Heart left ventricle (tissue), 13 donors: ENCODE measurements at regions not wholly inside any gene's neighbourhood (a gene's known extent, or its start where the extent isn't known, plus 50 kb on each side); places are given as distances from the start of the nearest gene placed in this dataset.

ENCODE experiments used
- CTCF ChIP-seq, 12 donors: fragments of 200-600 bp; sonication (generic) in 4 of 12; IDR thresholded peaks; one replicate each; pipeline versions ENCODE4 v1.5.0 to v1.8.0; 2018 to 2022; ENCODE audit warnings: antibody characterized with exemption in 12 of 12, mild to moderate bottlenecking in 5 of 12
- POLR2A ChIP-seq, 2 donors: fragments of 450-650 bp; IDR thresholded peaks; one replicate each; pipeline ENCODE4 v1.6.1; 2017; ENCODE audit warnings: antibody characterized with exemption in 2 of 2, mild to moderate bottlenecking in 2 of 2, moderate library complexity in 2 of 2
- donor health status: ischemic (EF 13 %, LVEDD 7.1; RV severe dilation, severe dysfunction).
- donor health status: DM: no; HTN: yes; CAD: no.
- donor health status: DM: no; HTN: no; CAD: no.
- donor health status: ischemic (EF 25% LVEDD 6.9; RV normal size, moderate dysfunction).
- donor health status: ischemic (EF 25% LVEDD 5.7; RV mildly dilated, moderate dysfunction).
- donor health status: ischemic (EF 35%, LVEDD 5.7; RV mildly dilated, moderate dysfunction).
- donor health status: nonischemic (EF 11% LVEDD 7.7; RV severe dilation, severe dysfunction).
- donor health status: DM: yes; HTN: yes; CAD: no.
- donor health status: PGD.
- donor health status: ischemic (EF 29% LVEDD 5.4; RV normal size, mild dysfunction).
- donor health status: nonischemic (EF 23%, LVEDD 6.1; RV moderate dilation, normal function).

- TF ChIP-seq CTCF (IDR thresholded peaks at IDR 0.05): no peak
- no peak for TF ChIP-seq POLR2A (IDR thresholded peaks at IDR 0.05)
Observed at GRCh38 chr12:60174476-60174875, 578.6 kb downstream of the SLC16A7 start.
